ENCODE measurements at regions not wholly inside any gene's neighbourhood (a gene's known extent, or its start where the extent isn't known, plus 50 kb on each side); places are given as distances from the start of the nearest gene placed in this dataset.

- 39% methylated on average over 2 of the region's 2 CpGs for WGBS (ENCODE audit: missing lambda C conversion rate)
- Histone ChIP-seq H3K4me3 (no peak overlapping the region), H3K4me1 (no peaks in the 10 kb centered on the region), H3K9me3 (no peaks in the 10 kb centered on the region), H3K27ac (no peak overlapping the region), H3K4me2 (no peak overlapping the region)
- CTCF ChIA-PET, result no interaction called here
- DNase-seq (ENCODE audit: low read depth in 1 of 2, low spot score in 1 of 2) (no peak), FAIRE-seq (no peak), ATAC-seq (no peak)
- no peak for TF ChIP-seq REST (IDR thresholded peaks at IDR 0.05)
- TF ChIP-seq RFX5 (IDR thresholded peaks at IDR 0.05), result no peak
- no peak for TF ChIP-seq E2F6 (IDR thresholded peaks at IDR 0.05; ENCODE audit: borderline replicate concordance, low read depth)
- TF ChIP-seq KDM1A (IDR thresholded peaks at IDR 0.05; ENCODE audit: low read depth), result no peak
- no peak for TF ChIP-seq HMGXB4 (CRISPR knock-in tag; IDR thresholded peaks at IDR 0.05; ENCODE audit: borderline replicate concordance)
- no peak for TF ChIP-seq ATOH8 (CRISPR knock-in tag; IDR thresholded peaks at IDR 0.05; ENCODE audit: low read depth)
- no peak for TF ChIP-seq HOXB13 (CRISPR knock-in tag; IDR thresholded peaks at IDR 0.05; ENCODE audit: low read depth)
- POLR2A ChIA-PET, result no interaction called here
Measured at GRCh38 chr2:18251486-18251885, 309.0 kb downstream of the RDH14 start.

- ATAC-seq (no peak), DNase-seq (ENCODE audit: low read depth in 1 of 2, low spot score in 1 of 2) (no peak), FAIRE-seq (no peak)
- no peaks in the 10 kb centered on the region for H3K4me1 ChIP-seq
- no peaks in the 10 kb centered on the region for H3K9me3 ChIP-seq
- ChIA-PET POLR2A (no interaction called here), CTCF (no interaction called here)
- H3K4me3 ChIP-seq, result no peak overlapping the region
- H3K27ac ChIP-seq, result no peak overlapping the region
- no peak overlapping the region for H3K4me2 ChIP-seq
- TF ChIP-seq ZC3H11A (IDR thresholded peaks at IDR 0.05) (peak; percentile 79), EHMT2 (IDR thresholded peaks at IDR 0.05; ENCODE audit: low read depth) (no peak), CTCF (IDR thresholded peaks at IDR 0.05) (no peak)
- 76% methylated on average over 7 of the region's 7 CpGs for WGBS (ENCODE audit: missing lambda C conversion rate)
Measured at GRCh38 chr2:18247282-18248110, 313.0 kb downstream of the RDH14 start.

- ChIA-PET CTCF (interaction anchor here (0.6 kb wide), 1 partner anchor 129 kb away, joined by 3 read pairs; no protein-coding TSS in a partner anchor), POLR2A (no interaction called here)
- WGBS (ENCODE audit: missing lambda C conversion rate), result 47% methylated on average over 1 of the region's 1 CpG
- DNase-seq (ENCODE audit: low read depth in 1 of 2, low spot score in 1 of 2) (no peak), ATAC-seq (no peak), FAIRE-seq (no peak)
- no peak overlapping the region for H3K27ac ChIP-seq
- H3K4me3 ChIP-seq, result no peak overlapping the region
- TF ChIP-seq EHF (CRISPR knock-in tag; IDR thresholded peaks at IDR 0.05), result no peak
- no peak for TF ChIP-seq HES2 (IDR thresholded peaks at IDR 0.05)
- TF ChIP-seq JUN (IDR thresholded peaks at IDR 0.05), result no peak
- TF ChIP-seq HMGXB4 (CRISPR knock-in tag; IDR thresholded peaks at IDR 0.05; ENCODE audit: borderline replicate concordance), result no peak
- TF ChIP-seq GATA3 (IDR thresholded peaks at IDR 0.05; ENCODE audit: borderline replicate concordance), result no peak
- no peak for TF ChIP-seq TP53 (CRISPR knock-in tag; IDR thresholded peaks at IDR 0.05)
- TF ChIP-seq ZC3H11A (IDR thresholded peaks at IDR 0.05), result no peak
- H3K4me1 ChIP-seq, result no peaks in the 10 kb centered on the region
- no peak overlapping the region for H3K4me2 ChIP-seq
- H3K9me3 ChIP-seq, result no peaks in the 10 kb centered on the region
Measured at GRCh38 chr2:18245375-18245774, 315.1 kb downstream of the RDH14 start.
